Body of pancreas (tissue), 4 donors: ENCODE measurements at regions not wholly inside any gene's neighbourhood (a gene's known extent, or its start where the extent isn't known, plus 50 kb on each side); places are given as distances from the start of the nearest gene placed in this dataset.

Experiments used
- CTCF ChIP-seq, 7 experiments: fragments of 450-650 bp in 4 of 7; fragments of 200-600 bp in 3 of 7; sonication (generic) in 3 of 7; IDR thresholded peaks; one replicate each; pipeline ENCODE4 v1.5.1; 2016 to 2019; ENCODE audit warnings: antibody characterized with exemption in 7 of 7
- POLR2A ChIP-seq, 3 donors: fragments of 450-650 bp; IDR thresholded peaks; one replicate each; pipeline ENCODE4 v1.6.1; 2016; ENCODE audit warnings: antibody characterized with exemption in 3 of 3, mild to moderate bottlenecking in 2 of 3

GRCh38 chr11:13110145-13110544, 101.0 kb downstream of the RASSF10 start:
- TF ChIP-seq CTCF (IDR thresholded peaks at IDR 0.05) (no peak), POLR2A (IDR thresholded peaks at IDR 0.05) (no peak)
